Femur (tissue), 1 donor: ENCODE measurements at regions not wholly inside any gene's neighbourhood (a gene's known extent, or its start where the extent isn't known, plus 50 kb on each side); places are given as distances from the start of the nearest gene placed in this dataset.
A peak's percentile ranks its signal among the peaks of the same experiment; 100 is the strongest.
"Not testable (repeated sequence)": the region's sequence is repeated elsewhere in the genome, so short reads cannot be mapped to it uniquely, and the experiment has no call there.

Experiments used
- DNase-seq: peaks from one replicate; pipeline ENCODE4 v3.0.0-alpha.2; 2017

- DNase-seq, result no peak
Measured at GRCh38 chr2:84129018-84129417, 330.1 kb downstream of the SUCLG1 start.

GRCh38 chr2:84127812-84128211 is 331.3 kb downstream of the SUCLG1 start:
- DNase-seq, result not testable (repeated sequence)

DNA sequence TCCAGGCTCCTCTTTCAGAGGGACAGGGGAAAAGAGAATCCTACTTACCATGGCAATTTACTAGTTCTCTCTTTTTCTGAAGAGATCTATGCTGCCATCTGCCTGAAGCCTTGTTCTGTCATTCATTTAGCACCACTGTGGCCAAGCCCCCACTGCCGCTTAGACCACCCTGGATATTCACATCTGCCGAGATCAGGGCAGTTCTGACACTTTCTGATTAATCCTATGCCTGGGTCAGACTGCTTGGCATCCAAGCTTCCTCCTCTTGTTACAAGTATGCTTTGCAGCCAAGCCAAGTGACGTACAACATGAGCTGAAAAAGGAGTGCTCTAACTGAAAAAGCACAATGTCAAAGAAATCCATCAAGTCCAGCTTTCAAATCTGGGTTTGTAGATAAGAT is 332.6 kb downstream of the SUCLG1 start:
- peak; percentile 33 for DNase-seq

DNA sequence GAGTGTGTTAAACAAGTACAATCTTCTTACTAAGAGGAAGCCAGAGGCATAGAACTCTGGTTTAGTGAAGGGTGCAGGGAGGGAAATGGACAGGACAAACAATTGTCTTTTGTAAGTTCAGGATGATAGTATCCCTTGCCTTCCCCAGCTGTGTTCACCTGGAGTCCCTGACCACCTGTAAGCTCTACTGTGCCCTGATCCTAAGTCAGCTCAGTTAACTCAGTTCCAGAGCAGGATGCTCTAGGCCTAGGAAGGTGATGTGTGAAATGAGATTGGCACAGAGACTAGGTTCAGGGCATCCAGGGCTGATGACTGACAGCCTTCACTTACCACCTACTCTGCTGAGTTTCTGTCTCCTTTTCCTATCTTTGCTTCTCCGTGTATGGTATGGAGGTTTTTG is 333.0 kb downstream of the SUCLG1 start:
- DNase-seq, result no peak

- DNase-seq, result no peak
Measured at GRCh38 chr2:84116143-84116542, 342.9 kb downstream of the SUCLG1 start.

GRCh38 chr2:84115173-84115857 is 343.8 kb downstream of the SUCLG1 start:
- DNase-seq, result no peak

DNA sequence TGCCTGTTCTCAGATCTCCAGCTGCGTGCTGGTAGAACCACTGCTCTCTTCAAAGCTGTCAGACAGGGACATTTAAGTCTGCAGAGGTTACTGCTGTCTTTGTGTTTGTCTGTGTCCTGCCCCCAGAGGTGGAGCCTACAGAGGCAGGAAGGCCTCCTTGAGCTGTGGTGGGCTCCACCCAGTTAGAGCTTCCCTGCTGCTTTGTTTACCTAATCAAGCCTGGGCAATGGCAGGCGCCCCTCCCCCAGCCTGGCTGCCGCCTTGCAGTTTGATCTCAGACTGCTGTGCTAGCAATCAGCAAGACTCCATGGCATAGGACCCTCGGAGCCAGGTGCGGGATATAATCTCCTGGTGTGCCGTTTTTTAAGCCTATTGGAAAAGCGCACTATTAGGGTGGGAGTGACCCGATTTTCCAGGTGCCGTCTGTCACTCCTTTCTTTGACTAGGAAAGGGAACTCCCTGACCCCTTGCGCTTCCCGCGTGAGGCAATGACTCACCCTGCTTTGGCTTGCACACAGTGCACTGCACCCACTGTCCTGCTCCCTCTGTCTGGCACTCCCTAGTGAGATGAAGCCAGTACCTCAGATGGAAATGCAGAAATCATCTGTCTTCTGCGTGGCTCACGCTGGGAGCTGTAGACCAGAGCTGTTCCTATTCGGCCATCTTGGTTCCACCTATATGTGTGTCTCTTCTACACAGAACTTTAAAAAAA is 355.1 kb downstream of the SUCLG1 start:
- not testable (repeated sequence) for DNase-seq

GRCh38 chr2:84102274-84102673 is 356.8 kb downstream of the SUCLG1 start:
- no peak for DNase-seq

DNA sequence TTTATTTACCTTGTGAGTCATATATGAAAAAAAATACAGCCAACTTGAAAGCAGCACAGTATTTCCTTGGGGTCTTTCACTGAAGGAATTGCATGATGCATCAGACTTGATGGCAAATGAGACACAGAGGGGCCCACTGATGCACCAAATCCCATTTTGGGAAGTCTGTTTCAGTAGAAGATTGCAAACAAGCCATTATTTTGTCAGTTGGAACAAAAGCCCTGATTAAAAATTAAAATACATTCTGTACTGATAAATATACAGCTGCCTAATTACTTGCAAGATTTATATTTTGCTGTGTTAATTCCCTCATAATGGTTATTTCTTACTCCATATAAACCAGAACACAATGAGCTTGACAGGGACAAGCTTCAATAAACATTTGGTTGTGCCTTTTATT is 370.4 kb downstream of the SUCLG1 start:
- no peak for DNase-seq

GRCh38 chr2:84085562-84085961 is 373.5 kb downstream of the SUCLG1 start:
- DNase-seq, result no peak

- no peak for DNase-seq
Measured at GRCh38 chr2:84084856-84085255, 374.2 kb downstream of the SUCLG1 start.

- no peak for DNase-seq
Measured at GRCh38 chr2:84083984-84084383, 375.1 kb downstream of the SUCLG1 start.

DNA sequence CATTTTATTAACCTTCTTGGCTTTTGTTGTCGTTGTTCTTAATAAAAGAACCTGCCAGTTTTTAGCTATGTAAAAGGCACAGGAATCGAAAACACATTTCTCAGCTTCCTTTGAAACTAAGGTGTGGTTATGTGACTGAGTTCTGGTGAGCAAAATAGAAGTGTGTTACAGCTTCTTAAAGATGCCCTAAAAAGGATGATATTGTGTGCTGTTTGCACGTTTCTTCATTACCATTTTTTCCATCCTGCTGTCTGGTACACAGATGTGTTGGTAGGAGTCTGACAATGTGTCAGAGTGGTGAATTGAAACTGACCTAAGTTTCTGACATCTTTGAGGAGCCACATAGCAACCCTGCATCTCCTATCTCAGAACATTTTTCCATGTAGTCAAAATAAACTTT is 380.6 kb downstream of the SUCLG1 start:
- no peak for DNase-seq

GRCh38 chr2:84077496-84077895 is 381.6 kb downstream of the SUCLG1 start:
- DNase-seq, result no peak

- no peak for DNase-seq
Measured at GRCh38 chr2:84071050-84071449, 388.0 kb downstream of the SUCLG1 start.

DNA sequence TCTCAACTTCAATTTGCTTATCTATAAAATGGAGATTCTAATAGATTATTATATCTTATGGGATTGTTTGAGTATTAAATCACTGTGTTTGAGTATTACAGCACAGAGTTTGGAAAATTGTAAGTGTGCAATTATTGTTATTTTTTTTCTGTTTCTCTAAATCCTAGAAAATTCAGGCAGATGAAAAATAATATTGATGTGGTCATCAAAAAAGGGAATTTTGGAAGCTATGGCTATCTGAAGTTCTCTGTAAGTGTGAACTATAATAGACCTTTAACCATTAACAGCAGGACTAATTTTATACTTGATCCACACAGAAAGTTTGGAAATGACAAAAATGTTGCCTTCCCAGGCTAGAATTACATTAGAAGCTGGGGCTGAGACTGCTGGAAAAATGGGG is 393.2 kb downstream of the SUCLG1 start:
- no peak for DNase-seq

- DNase-seq, result no peak
Measured at GRCh38 chr2:84057917-84058560, 401.0 kb downstream of the SUCLG1 start.

DNA sequence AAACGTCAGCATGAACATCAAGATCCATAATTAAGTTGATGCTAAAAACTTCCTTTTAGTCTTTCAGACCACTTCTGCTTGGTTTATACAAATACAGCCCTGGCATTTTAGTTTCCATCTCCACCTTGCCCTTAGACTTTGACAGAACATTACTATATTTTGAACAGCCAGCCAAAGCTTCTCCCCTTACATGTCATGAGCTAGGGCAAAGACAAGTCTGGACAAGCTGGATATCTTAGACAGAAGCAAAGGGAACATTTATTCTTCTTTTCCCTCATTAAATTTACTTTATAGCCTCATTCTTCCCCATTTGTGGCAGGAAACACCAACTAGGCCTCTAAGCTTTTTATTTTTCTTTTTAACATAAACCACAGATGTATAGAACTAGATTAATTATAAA is 403.3 kb downstream of the SUCLG1 start:
- DNase-seq, result no peak

DNA sequence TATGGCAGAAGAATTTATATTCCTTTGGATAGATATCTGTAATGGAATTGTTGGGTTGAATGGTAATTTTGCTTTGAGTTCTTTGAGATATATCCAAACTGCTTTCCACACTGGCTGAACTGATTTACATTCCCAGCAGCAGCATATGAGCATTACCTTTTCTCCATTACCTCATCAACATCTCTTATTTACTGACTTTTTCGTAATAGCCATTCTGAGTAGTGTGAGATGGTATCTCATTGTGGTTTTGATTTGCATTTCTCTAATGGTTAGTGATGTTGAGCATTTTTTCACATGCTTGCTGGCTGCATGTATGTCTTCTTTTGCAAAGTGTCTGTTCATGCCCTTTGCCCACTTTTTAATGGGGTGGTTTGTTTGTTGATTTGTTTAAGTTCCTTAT is 404.5 kb downstream of the SUCLG1 start:
- not testable (repeated sequence) for DNase-seq

GRCh38 chr2:84052913-84053312 is 406.2 kb downstream of the SUCLG1 start:
- no peak for DNase-seq

DNA sequence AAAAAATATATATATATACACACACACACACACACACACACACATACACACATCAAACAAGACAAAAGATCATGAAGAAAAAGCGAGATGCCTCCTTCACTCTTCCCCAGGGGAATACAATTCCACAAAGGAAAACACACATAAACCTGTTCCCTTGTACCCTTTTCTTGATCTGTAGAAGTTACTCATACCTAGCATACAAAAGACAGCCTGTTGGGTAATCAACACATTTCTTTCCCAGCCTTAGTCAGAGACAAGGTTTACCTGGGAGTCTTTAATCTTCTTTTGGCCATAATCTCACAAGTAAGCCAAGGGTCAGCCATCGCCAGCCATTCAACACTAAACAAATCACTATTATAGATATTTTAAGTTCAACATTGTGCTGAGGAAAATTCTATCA is 407.0 kb downstream of the SUCLG1 start:
- no peak for DNase-seq

DNA sequence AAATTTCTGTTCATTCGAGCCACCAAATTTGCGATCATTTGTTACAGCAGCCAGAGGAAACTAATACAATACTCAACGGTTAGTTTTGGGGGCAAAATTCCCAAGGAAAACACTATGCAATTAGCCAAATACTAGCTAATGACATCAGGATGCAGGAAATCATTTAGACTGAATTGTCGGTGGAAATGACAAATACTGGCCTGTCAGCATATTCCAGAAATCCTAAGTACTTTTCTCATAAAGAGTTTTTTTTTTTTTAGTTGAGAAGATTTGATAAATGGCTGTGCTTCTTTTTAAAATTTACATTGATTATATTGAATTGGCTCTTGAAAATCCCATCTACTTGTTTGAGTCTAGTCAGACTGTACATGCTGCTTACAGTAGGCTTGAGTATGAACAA is 410.1 kb downstream of the SUCLG1 start:
- DNase-seq, result no peak

DNA sequence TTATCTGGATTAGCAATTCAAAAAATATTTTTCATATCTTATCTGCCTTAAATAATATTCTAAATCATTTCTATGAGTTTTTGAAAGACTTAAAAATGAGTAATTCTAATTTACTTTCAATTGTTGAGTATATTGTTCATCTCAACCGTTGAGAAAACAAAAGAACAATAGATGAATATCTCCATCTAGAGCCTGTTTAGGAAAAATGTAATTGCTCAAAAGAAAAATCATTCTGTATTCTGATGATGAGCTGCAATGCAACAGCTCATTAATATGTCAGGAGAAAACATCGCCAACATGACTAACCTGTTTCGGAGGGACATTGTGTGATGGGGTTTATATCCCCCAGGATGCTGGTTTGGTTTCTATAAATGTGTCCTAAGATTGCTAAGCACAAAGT is 417.6 kb downstream of the SUCLG1 start:
- no peak for DNase-seq

GRCh38 chr2:84040281-84040680 is 418.8 kb downstream of the SUCLG1 start:
- DNase-seq, result no peak
